ENCODE measurements at regions not wholly inside any gene's neighbourhood (a gene's known extent, or its start where the extent isn't known, plus 50 kb on each side); places are given as distances from the start of the nearest gene placed in this dataset.

- Histone ChIP-seq H3K27ac (ENCODE audit: low read length) (no peak overlapping the region), H3K9me3 (ENCODE audit: low read length) (0 out of 2 replicates have a peak, but pooled peaks cover 15% of the 10 kb centered on the region), H3K36me3 (ENCODE audit: low read depth, low read length) (no peaks in the 10 kb centered on the region), H3K27me3 (ENCODE audit: low read length) (no peaks in the 10 kb centered on the region), H3K9me2 (replicated peaks; ENCODE audit: low read length) (no peaks in the 10 kb centered on the region), H3K9ac (ENCODE audit: low read length) (no peak overlapping the region), H3K4me1 (ENCODE audit: insufficient read depth, low read length) (no peaks in the 10 kb centered on the region), H2AFZ (ENCODE audit: low read length) (no peak overlapping the region), H3F3A (ENCODE audit: low read length, unreplicated experiment) (no peaks in the 10 kb centered on the region), H4K20me1 (ENCODE audit: low read length) (no peaks in the 10 kb centered on the region), H3K4me3 (ENCODE audit: low read length) (no peak overlapping the region), H3K4me2 (ENCODE audit: low read length) (no peak overlapping the region), H3K79me2 (ENCODE audit: low read length) (no peaks in the 10 kb centered on the region)
- no peak for DNase-seq
- no peak for ATAC-seq
- CTCF ChIA-PET, result no interaction called here
- POLR2A ChIA-PET (ENCODE audit: unreplicated experiment), result no interaction called here
- no TSS peak for BruUV-seq (replicated peaks)
- TF ChIP-seq EZH2 (IDR thresholded peaks at IDR 0.05; ENCODE audit: low read length, unreplicated experiment), result no peak
- no peak for TF ChIP-seq EZH2phosphoT487 (IDR thresholded peaks at IDR 0.05; ENCODE audit: borderline replicate concordance, low read length)
- no peak for TF ChIP-seq CTCF (conservative IDR thresholded peaks at IDR 0.05; ENCODE audit: low read depth, low read length)
- intact Hi-C loops (cut with micrococcal nuclease), result no loop called here
Measured at GRCh38 chr14:44107156-44107555, 399.9 kb downstream of the FSCB start.

GRCh38 chr14:44099743-44100488 lies 407.2 kb downstream of the FSCB start:
- H3K9me2 ChIP-seq (replicated peaks; ENCODE audit: low read length), result no peaks in the 10 kb centered on the region
- no peaks in the 10 kb centered on the region for H3K27me3 ChIP-seq (ENCODE audit: low read length)
- no peak for DNase-seq
- no peak overlapping the region for H3K27ac ChIP-seq (ENCODE audit: low read length)
- ChIA-PET CTCF (no interaction called here), POLR2A (ENCODE audit: unreplicated experiment) (no interaction called here)
- H3K4me1 ChIP-seq (ENCODE audit: insufficient read depth, low read length), result no peaks in the 10 kb centered on the region
- intact Hi-C loops (cut with micrococcal nuclease), result no loop called here
- no peaks in the 10 kb centered on the region for H3F3A ChIP-seq (ENCODE audit: low read length, unreplicated experiment)
- no peak for TF ChIP-seq CTCF (conservative IDR thresholded peaks at IDR 0.05; ENCODE audit: low read depth, low read length)
- no peak for TF ChIP-seq EZH2phosphoT487 (IDR thresholded peaks at IDR 0.05; ENCODE audit: borderline replicate concordance, low read length)
- no peak for TF ChIP-seq EZH2 (IDR thresholded peaks at IDR 0.05; ENCODE audit: low read length, unreplicated experiment)
- no peak overlapping the region for H3K4me2 ChIP-seq (ENCODE audit: low read length)
- no peaks in the 10 kb centered on the region for H3K79me2 ChIP-seq (ENCODE audit: low read length)
- no peaks in the 10 kb centered on the region for H3K9me3 ChIP-seq (ENCODE audit: low read length)
- H3K36me3 ChIP-seq (ENCODE audit: low read depth, low read length), result no peaks in the 10 kb centered on the region
- H2AFZ ChIP-seq (ENCODE audit: low read length), result no peak overlapping the region
- no peak for ATAC-seq
- H3K9ac ChIP-seq (ENCODE audit: low read length), result no peak overlapping the region
- BruUV-seq (replicated peaks), result no TSS peak
- no peak overlapping the region for H3K4me3 ChIP-seq (ENCODE audit: low read length)
- no peaks in the 10 kb centered on the region for H4K20me1 ChIP-seq (ENCODE audit: low read length)

GRCh38 chr14:44081146-44081545 lies 425.9 kb downstream of the FSCB start:
- ChIA-PET CTCF (no interaction called here), POLR2A (ENCODE audit: unreplicated experiment) (no interaction called here)
- Histone ChIP-seq H3K4me2 (ENCODE audit: low read length) (no peak overlapping the region), H2AFZ (ENCODE audit: low read length) (no peak overlapping the region), H3K4me3 (ENCODE audit: low read length) (no peak overlapping the region), H3K27me3 (ENCODE audit: low read length) (no peaks in the 10 kb centered on the region), H3K9ac (ENCODE audit: low read length) (no peak overlapping the region), H3K27ac (ENCODE audit: low read length) (no peak overlapping the region), H3K9me3 (ENCODE audit: low read length) (no peaks in the 10 kb centered on the region), H3K36me3 (ENCODE audit: low read depth, low read length) (no peaks in the 10 kb centered on the region), H3K79me2 (ENCODE audit: low read length) (no peaks in the 10 kb centered on the region), H3K9me2 (replicated peaks; ENCODE audit: low read length) (no peaks in the 10 kb centered on the region), H3F3A (ENCODE audit: low read length, unreplicated experiment) (no peaks in the 10 kb centered on the region), H4K20me1 (ENCODE audit: low read length) (no peaks in the 10 kb centered on the region), H3K4me1 (ENCODE audit: insufficient read depth, low read length) (no peaks in the 10 kb centered on the region)
- ATAC-seq (no peak), DNase-seq (no peak)
- intact Hi-C loops (cut with micrococcal nuclease), result no loop called here
- no peak for TF ChIP-seq EZH2 (IDR thresholded peaks at IDR 0.05; ENCODE audit: low read length, unreplicated experiment)
- no peak for TF ChIP-seq EZH2phosphoT487 (IDR thresholded peaks at IDR 0.05; ENCODE audit: borderline replicate concordance, low read length)
- TF ChIP-seq CTCF (conservative IDR thresholded peaks at IDR 0.05; ENCODE audit: low read depth, low read length), result no peak
- no TSS peak for BruUV-seq (replicated peaks)

Data from PC-3 (cell line).